AG20443 (cell line): ENCODE measurements at regions not wholly inside any gene's neighbourhood (a gene's known extent, or its start where the extent isn't known, plus 50 kb on each side); places are given as distances from the start of the nearest gene placed in this dataset.
"Not testable (repeated sequence)": the region's sequence is repeated elsewhere in the genome, so short reads cannot be mapped to it uniquely, and the experiment has no call there.

Source experiments
- DNase-seq: peaks from one replicate; pipeline ENCODE4 v3.0.0; 2012; ENCODE audit warnings: low spot score, mixed read lengths

DNA sequence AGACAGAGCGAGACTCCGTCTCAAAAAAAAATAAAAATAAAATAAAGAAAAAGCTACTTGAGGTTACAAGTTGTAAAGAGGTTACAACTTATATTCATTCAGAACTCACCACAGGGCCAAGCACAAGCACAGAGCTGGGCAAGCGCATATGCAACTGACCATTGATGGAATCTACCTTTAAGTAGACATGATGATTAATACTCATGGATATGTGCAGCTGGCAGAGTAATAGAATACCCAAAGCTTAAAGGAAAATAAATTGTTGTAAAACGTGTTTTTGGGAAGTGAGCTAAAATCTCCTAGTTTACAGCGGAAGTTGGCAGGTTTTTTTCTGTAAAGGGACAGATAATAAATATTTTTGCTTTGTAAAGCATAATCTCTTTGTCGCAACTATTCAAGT, 111.6 kb downstream of the TMEM168 start:
- no peak for DNase-seq

- not testable (repeated sequence) for DNase-seq
Observed at GRCh38 chr7:112689466-112690177, 100.6 kb downstream of the TMEM168 start.

- no peak for DNase-seq
Observed at GRCh38 chr7:112692333-112692732, 97.9 kb downstream of the TMEM168 start.

- not testable (repeated sequence) for DNase-seq
Observed at GRCh38 chr7:112697211-112697610, 93.0 kb downstream of the TMEM168 start.

- no peak for DNase-seq
Observed at GRCh38 chr7:112699725-112700513, 90.3 kb downstream of the TMEM168 start.

DNA sequence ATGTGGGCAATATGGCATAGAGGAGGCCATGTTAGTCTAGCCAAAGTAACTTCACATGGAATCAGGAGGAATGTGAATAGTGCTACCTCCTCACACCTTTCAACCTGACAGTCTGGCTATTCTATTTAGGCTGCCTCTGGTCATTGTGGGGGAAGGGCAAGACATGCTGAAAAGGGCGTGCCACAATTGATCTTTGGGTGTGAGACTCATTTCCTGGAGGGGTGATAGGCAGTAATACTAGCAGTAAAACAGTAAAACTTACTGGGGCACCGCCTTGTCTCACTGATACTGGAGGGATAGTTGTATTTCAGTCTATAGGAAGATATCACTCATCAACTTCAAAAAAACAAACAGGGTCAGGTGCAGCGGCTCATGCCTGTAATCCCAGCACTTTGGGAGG, 88.7 kb downstream of the TMEM168 start:
- DNase-seq = no peak

GRCh38 chr7:112707655-112708054, 82.5 kb downstream of the TMEM168 start:
- no peak for DNase-seq

DNA sequence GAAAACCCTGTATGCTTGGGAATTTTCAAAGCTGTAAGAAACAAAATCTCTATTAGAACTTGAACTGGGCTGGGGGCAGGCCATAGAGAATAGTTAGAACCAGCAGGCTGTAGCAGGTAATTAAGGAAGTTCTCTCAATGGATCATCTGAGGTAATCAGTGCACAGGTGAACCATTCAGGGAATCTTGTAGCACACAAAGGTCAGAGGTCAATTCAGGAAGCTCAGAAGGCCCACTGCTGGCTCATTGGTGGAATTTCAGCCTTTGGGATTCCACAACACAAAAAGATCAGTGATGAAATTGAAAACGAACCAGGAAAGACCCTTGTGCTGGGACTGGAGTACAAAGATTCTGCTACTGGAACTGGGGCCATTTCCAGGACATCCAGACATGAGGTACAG, 82.0 kb downstream of the TMEM168 start:
- no peak for DNase-seq
